ENCODE measurements at regions not wholly inside any gene's neighbourhood (a gene's known extent, or its start where the extent isn't known, plus 50 kb on each side); places are given as distances from the start of the nearest gene placed in this dataset.

- DNase-seq (no peak), ATAC-seq (replicated peaks) (no peak)
- H3K4me1 Mint-ChIP-seq = peaks cover 3 to 5% of the 10 kb centered on the region in 2 donors
- H3K36me3 Mint-ChIP-seq = no peaks in the 10 kb centered on the region
- no peak overlapping the region for H3K4me3 Mint-ChIP-seq
- no peak overlapping the region for H3K27ac Mint-ChIP-seq
- H3K9me3 Mint-ChIP-seq = peaks cover 0 to 3% of the 10 kb centered on the region in 2 donors
- no peaks in the 10 kb centered on the region for H3K27me3 Mint-ChIP-seq
Observed at GRCh38 chr13:77480066-77480465, 55.4 kb upstream of the SCEL start.

- H3K36me3 Mint-ChIP-seq = no peaks in the 10 kb centered on the region
- ATAC-seq (replicated peaks) (no peak), DNase-seq (no peak)
- H3K4me3 Mint-ChIP-seq = no peak overlapping the region
- no peak overlapping the region for H3K27ac Mint-ChIP-seq
- H3K4me1 Mint-ChIP-seq = peaks cover 3 to 5% of the 10 kb centered on the region in 2 donors
- peaks cover 0 to 5% of the 10 kb centered on the region in 2 donors for H3K9me3 Mint-ChIP-seq
- H3K27me3 Mint-ChIP-seq = no peaks in the 10 kb centered on the region
Observed at GRCh38 chr13:77479326-77479725, 56.2 kb upstream of the SCEL start.

GRCh38 chr13:77477299-77477848, 58.1 kb upstream of the SCEL start:
- Mint-ChIP-seq H3K36me3 (no peaks in the 10 kb centered on the region), H3K27ac (no peak overlapping the region), H3K9me3 (peaks cover 0 to 2% of the 10 kb centered on the region in 2 donors), H3K4me3 (no peak overlapping the region), H3K27me3 (no peaks in the 10 kb centered on the region), H3K4me1 (peaks cover 3 to 5% of the 10 kb centered on the region in 2 donors)
- DNase-seq = no peak
- peak; percentile 39 to 49 for ATAC-seq (replicated peaks)

GRCh38 chr13:77476456-77476855, 59.0 kb upstream of the SCEL start:
- no peak overlapping the region for H3K27ac Mint-ChIP-seq
- no peaks in the 10 kb centered on the region for H3K27me3 Mint-ChIP-seq
- DNase-seq = no peak
- ATAC-seq (replicated peaks) = no peak
- peaks cover 0 to 2% of the 10 kb centered on the region in 2 donors for H3K9me3 Mint-ChIP-seq
- no peak overlapping the region for H3K4me3 Mint-ChIP-seq
- H3K4me1 Mint-ChIP-seq = peaks cover 3 to 5% of the 10 kb centered on the region in 2 donors
- no peaks in the 10 kb centered on the region for H3K36me3 Mint-ChIP-seq

- Mint-ChIP-seq H3K4me3 (no peak overlapping the region), H3K4me1 (peaks cover 3 to 5% of the 10 kb centered on the region in 2 donors), H3K9me3 (peaks cover 0 to 2% of the 10 kb centered on the region in 2 donors), H3K27ac (no peak overlapping the region), H3K27me3 (no peaks in the 10 kb centered on the region), H3K36me3 (no peaks in the 10 kb centered on the region)
- DNase-seq (no peak), ATAC-seq (replicated peaks) (no peak)
Observed at GRCh38 chr13:77475345-77476084, 60.0 kb upstream of the SCEL start.

- no peaks in the 10 kb centered on the region for H3K36me3 Mint-ChIP-seq
- H3K27me3 Mint-ChIP-seq = no peaks in the 10 kb centered on the region
- no peak overlapping the region for H3K4me3 Mint-ChIP-seq
- H3K4me1 Mint-ChIP-seq = no peaks in the 10 kb centered on the region
- no peak for ATAC-seq (replicated peaks)
- DNase-seq = no peak
- H3K27ac Mint-ChIP-seq = no peak overlapping the region
- peaks cover 0 to 2% of the 10 kb centered on the region in 2 donors for H3K9me3 Mint-ChIP-seq
Observed at GRCh38 chr13:77470986-77471385, 64.5 kb upstream of the SCEL start.

GRCh38 chr13:77466753-77467422, 68.6 kb upstream of the SCEL start:
- Mint-ChIP-seq H3K9me3 (no peaks in the 10 kb centered on the region), H3K4me3 (no peak overlapping the region), H3K36me3 (no peaks in the 10 kb centered on the region), H3K27me3 (no peaks in the 10 kb centered on the region), H3K4me1 (no peaks in the 10 kb centered on the region), H3K27ac (no peak overlapping the region)
- DNase-seq (no peak), ATAC-seq (replicated peaks) (no peak)

GRCh38 chr13:77465603-77466195, 69.8 kb upstream of the SCEL start:
- no peak for DNase-seq
- Mint-ChIP-seq H3K27ac (no peak overlapping the region), H3K4me1 (no peaks in the 10 kb centered on the region), H3K36me3 (no peaks in the 10 kb centered on the region), H3K27me3 (no peaks in the 10 kb centered on the region), H3K4me3 (no peak overlapping the region), H3K9me3 (no peaks in the 10 kb centered on the region)
- ATAC-seq (replicated peaks) = no peak

- H3K27ac Mint-ChIP-seq = no peak overlapping the region
- no peaks in the 10 kb centered on the region for H3K27me3 Mint-ChIP-seq
- H3K4me3 Mint-ChIP-seq = no peak overlapping the region
- H3K4me1 Mint-ChIP-seq = peaks cover 14 to 22% of the 10 kb centered on the region in 2 donors
- ATAC-seq (replicated peaks) (peak; percentile 100), DNase-seq (peak; percentile 8)
- no peaks in the 10 kb centered on the region for H3K36me3 Mint-ChIP-seq
- H3K9me3 Mint-ChIP-seq = no peaks in the 10 kb centered on the region
Observed at GRCh38 chr13:77460195-77460594, 75.3 kb upstream of the SCEL start.

GRCh38 chr13:77459592-77459991, 75.9 kb upstream of the SCEL start:
- ATAC-seq (replicated peaks) (no peak), DNase-seq (no peak)
- H3K27me3 Mint-ChIP-seq = no peaks in the 10 kb centered on the region
- H3K4me3 Mint-ChIP-seq = peak overlapping the region in 1 of 2 donors; percentile 21
- no peaks in the 10 kb centered on the region for H3K36me3 Mint-ChIP-seq
- no peak overlapping the region for H3K27ac Mint-ChIP-seq
- H3K4me1 Mint-ChIP-seq = peaks cover 14 to 22% of the 10 kb centered on the region in 2 donors
- H3K9me3 Mint-ChIP-seq = no peaks in the 10 kb centered on the region

- Mint-ChIP-seq H3K9me3 (no peaks in the 10 kb centered on the region), H3K36me3 (no peaks in the 10 kb centered on the region), H3K4me1 (peaks cover 14 to 22% of the 10 kb centered on the region in 2 donors)
Observed at GRCh38 chr13:77458736-77459135, 76.8 kb upstream of the SCEL start.

GRCh38 chr13:77457966-77458365, 77.5 kb upstream of the SCEL start:
- peaks cover 14 to 22% of the 10 kb centered on the region in 2 donors for H3K4me1 Mint-ChIP-seq
- H3K27ac Mint-ChIP-seq = no peak overlapping the region
- H3K9me3 Mint-ChIP-seq = no peaks in the 10 kb centered on the region
- no peaks in the 10 kb centered on the region for H3K27me3 Mint-ChIP-seq
- H3K36me3 Mint-ChIP-seq = no peaks in the 10 kb centered on the region
- DNase-seq = no peak
- no peak overlapping the region for H3K4me3 Mint-ChIP-seq
- no peak for ATAC-seq (replicated peaks)

More at GRCh38 chr13:77458736-77459135, 76.8 kb upstream of the SCEL start:
- ATAC-seq (replicated peaks) (no peak), DNase-seq (no peak)
- Mint-ChIP-seq H3K27me3 (no peaks in the 10 kb centered on the region), H3K27ac (no peak overlapping the region), H3K4me3 (no peak overlapping the region)

- no peak for ATAC-seq (replicated peaks)
- Mint-ChIP-seq H3K9me3 (no peaks in the 10 kb centered on the region), H3K27ac (no peak overlapping the region), H3K4me3 (no peak overlapping the region), H3K4me1 (peaks cover 14 to 22% of the 10 kb centered on the region in 2 donors), H3K27me3 (no peaks in the 10 kb centered on the region), H3K36me3 (no peaks in the 10 kb centered on the region)
- no peak for DNase-seq
Observed at GRCh38 chr13:77456271-77456670, 79.2 kb upstream of the SCEL start.

- Mint-ChIP-seq H3K4me1 (peaks cover 6 to 8% of the 10 kb centered on the region in 2 donors), H3K4me3 (no peak overlapping the region), H3K9me3 (no peaks in the 10 kb centered on the region), H3K27me3 (no peaks in the 10 kb centered on the region), H3K27ac (no peak overlapping the region), H3K36me3 (no peaks in the 10 kb centered on the region)
- DNase-seq (no peak), ATAC-seq (replicated peaks) (no peak)
Observed at GRCh38 chr13:77449265-77449664, 86.2 kb upstream of the SCEL start.

All from stimulated activated naive B cell treated with anti-CD40 and anti-IgM and Interleukin-4, amounts not matched to agents 10 μg/mL and 1 μg/mL and 100 μg/mL, for 72 hours (primary cell).